ENCODE measurements at regions not wholly inside any gene's neighbourhood (a gene's known extent, or its start where the extent isn't known, plus 50 kb on each side); places are given as distances from the start of the nearest gene placed in this dataset.

DNA sequence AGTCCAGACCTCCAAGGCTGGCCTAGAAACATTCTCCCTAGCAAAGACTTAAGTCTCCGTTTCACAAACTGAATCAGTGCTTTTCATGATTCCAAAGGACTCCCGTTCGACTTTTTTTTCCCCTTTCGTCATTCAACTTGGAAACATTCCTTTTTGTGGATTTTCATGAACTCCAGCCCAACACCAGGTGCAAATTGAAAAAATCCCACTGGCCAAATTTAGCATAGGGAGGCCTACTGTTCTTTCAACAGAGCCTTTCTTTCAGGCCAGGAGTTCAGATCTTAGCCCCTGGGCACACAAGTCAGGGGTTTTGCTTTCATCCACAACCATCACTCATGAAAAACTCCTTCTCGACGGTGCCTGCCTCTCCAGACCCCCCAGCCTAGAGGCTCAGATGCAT is 285.3 kb downstream of the PIK3R1 start:
- Mint-ChIP-seq H3K36me3 (ENCODE audit: low read depth) (peaks cover 45% of the 10 kb centered on the region), H3K4me1 (no peaks in the 10 kb centered on the region), H3K4me3 (no peak overlapping the region), H3K9me3 (peaks cover 53% of the 10 kb centered on the region), H3K27me3 (ENCODE audit: insufficient read depth, low read depth, poor library complexity) (no peaks in the 10 kb centered on the region), H3K27ac (no peak overlapping the region)
- H3K4me1 ChIP-seq (ENCODE audit: insufficient read depth): no peaks in the 10 kb centered on the region
- no peak for DNase-seq (ENCODE audit: low spot score)
- H3K4me2 ChIP-seq: no peak overlapping the region
- 0 out of 2 replicates have a peak overlapping the region, but pooled peaks have one; percentile 56 for H2AFZ ChIP-seq
- H3K36me3 ChIP-seq (ENCODE audit: insufficient read depth): peaks cover 12% of the 10 kb centered on the region
- no peak overlapping the region for H3K4me3 ChIP-seq
- ATAC-seq: no peak
- no peak overlapping the region for H3K27ac ChIP-seq (ENCODE audit: low read depth)
- TF ChIP-seq, protein P1, sequence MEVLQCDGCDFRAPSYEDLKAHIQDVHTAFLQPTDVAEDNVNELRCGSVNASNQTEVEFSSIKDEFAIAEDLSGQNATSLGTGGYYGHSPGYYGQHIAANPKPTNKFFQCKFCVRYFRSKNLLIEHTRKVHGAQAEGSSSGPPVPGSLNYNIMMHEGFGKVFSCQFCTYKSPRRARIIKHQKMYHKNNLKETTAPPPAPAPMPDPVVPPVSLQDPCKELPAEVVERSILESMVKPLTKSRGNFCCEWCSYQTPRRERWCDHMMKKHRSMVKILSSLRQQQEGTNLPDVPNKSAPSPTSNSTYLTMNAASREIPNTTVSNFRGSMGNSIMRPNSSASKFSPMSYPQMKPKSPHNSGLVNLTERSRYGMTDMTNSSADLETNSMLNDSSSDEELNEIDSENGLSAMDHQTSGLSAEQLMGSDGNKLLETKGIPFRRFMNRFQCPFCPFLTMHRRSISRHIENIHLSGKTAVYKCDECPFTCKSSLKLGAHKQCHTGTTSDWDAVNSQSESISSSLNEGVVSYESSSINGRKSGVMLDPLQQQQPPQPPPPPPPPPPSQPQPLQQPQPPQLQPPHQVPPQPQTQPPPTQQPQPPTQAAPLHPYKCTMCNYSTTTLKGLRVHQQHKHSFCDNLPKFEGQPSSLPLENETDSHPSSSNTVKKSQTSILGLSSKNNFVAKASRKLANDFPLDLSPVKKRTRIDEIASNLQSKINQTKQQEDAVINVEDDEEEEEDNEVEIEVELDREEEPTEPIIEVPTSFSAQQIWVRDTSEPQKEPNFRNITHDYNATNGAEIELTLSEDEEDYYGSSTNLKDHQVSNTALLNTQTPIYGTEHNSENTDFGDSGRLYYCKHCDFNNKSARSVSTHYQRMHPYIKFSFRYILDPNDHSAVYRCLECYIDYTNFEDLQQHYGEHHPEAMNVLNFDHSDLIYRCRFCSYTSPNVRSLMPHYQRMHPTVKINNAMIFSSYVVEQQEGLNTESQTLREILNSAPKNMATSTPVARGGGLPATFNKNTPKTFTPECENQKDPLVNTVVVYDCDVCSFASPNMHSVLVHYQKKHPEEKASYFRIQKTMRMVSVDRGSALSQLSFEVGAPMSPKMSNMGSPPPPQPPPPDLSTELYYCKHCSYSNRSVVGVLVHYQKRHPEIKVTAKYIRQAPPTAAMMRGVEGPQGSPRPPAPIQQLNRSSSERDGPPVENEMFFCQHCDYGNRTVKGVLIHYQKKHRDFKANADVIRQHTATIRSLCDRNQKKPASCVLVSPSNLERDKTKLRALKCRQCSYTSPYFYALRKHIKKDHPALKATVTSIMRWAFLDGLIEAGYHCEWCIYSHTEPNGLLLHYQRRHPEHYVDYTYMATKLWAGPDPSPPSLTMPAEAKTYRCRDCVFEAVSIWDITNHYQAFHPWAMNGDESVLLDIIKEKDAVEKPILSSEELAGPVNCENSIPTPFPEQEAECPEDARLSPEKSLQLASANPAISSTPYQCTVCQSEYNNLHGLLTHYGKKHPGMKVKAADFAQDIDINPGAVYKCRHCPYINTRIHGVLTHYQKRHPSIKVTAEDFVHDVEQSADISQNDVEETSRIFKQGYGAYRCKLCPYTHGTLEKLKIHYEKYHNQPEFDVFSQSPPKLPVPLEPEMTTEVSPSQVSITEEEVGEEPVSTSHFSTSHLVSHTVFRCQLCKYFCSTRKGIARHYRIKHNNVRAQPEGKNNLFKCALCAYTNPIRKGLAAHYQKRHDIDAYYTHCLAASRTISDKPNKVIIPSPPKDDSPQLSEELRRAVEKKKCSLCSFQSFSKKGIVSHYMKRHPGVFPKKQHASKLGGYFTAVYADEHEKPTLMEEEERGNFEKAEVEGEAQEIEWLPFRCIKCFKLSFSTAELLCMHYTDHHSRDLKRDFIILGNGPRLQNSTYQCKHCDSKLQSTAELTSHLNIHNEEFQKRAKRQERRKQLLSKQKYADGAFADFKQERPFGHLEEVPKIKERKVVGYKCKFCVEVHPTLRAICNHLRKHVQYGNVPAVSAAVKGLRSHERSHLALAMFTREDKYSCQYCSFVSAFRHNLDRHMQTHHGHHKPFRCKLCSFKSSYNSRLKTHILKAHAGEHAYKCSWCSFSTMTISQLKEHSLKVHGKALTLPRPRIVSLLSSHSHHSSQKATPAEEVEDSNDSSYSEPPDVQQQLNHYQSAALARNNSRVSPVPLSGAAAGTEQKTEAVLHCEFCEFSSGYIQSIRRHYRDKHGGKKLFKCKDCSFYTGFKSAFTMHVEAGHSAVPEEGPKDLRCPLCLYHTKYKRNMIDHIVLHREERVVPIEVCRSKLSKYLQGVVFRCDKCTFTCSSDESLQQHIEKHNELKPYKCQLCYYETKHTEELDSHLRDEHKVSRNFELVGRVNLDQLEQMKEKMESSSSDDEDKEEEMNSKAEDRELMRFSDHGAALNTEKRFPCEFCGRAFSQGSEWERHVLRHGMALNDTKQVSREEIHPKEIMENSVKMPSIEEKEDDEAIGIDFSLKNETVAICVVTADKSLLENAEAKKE (CRISPR knock-in tag; IDR thresholded peaks at IDR 0.05): no peak
- TF ChIP-seq ZNF114 (CRISPR knock-in tag; IDR thresholded peaks at IDR 0.05) (no peak), EZH2phosphoT487 (IDR thresholded peaks at IDR 0.05; ENCODE audit: unreplicated experiment) (no peak), JUNB (IDR thresholded peaks at IDR 0.05; ENCODE audit: unreplicated experiment) (no peak), NANOG (IDR thresholded peaks at IDR 0.05; ENCODE audit: borderline replicate concordance) (no peak), ZNF331 (CRISPR knock-in tag; IDR thresholded peaks at IDR 0.05; ENCODE audit: low read depth) (no peak), POLR2AphosphoS5 (IDR thresholded peaks at IDR 0.05; ENCODE audit: low read depth) (no peak), EZH2 (IDR thresholded peaks at IDR 0.05; ENCODE audit: low read depth, unreplicated experiment) (no peak), CREB1 (CRISPR knock-in tag; IDR thresholded peaks at IDR 0.05; ENCODE audit: low read depth) (no peak), STAT1 (IDR thresholded peaks at IDR 0.05; ENCODE audit: unreplicated experiment) (no peak)
- TF ChIP-seq, protein P2, sequence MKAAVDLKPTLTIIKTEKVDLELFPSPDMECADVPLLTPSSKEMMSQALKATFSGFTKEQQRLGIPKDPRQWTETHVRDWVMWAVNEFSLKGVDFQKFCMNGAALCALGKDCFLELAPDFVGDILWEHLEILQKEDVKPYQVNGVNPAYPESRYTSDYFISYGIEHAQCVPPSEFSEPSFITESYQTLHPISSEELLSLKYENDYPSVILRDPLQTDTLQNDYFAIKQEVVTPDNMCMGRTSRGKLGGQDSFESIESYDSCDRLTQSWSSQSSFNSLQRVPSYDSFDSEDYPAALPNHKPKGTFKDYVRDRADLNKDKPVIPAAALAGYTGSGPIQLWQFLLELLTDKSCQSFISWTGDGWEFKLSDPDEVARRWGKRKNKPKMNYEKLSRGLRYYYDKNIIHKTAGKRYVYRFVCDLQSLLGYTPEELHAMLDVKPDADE (IDR thresholded peaks at IDR 0.05): no peak
- TF ChIP-seq, protein P3, sequence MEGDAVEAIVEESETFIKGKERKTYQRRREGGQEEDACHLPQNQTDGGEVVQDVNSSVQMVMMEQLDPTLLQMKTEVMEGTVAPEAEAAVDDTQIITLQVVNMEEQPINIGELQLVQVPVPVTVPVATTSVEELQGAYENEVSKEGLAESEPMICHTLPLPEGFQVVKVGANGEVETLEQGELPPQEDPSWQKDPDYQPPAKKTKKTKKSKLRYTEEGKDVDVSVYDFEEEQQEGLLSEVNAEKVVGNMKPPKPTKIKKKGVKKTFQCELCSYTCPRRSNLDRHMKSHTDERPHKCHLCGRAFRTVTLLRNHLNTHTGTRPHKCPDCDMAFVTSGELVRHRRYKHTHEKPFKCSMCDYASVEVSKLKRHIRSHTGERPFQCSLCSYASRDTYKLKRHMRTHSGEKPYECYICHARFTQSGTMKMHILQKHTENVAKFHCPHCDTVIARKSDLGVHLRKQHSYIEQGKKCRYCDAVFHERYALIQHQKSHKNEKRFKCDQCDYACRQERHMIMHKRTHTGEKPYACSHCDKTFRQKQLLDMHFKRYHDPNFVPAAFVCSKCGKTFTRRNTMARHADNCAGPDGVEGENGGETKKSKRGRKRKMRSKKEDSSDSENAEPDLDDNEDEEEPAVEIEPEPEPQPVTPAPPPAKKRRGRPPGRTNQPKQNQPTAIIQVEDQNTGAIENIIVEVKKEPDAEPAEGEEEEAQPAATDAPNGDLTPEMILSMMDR (conservative IDR thresholded peaks at IDR 0.05; ENCODE audit: low read depth in 2 of 2): no peak
- TF ChIP-seq, protein P4, sequence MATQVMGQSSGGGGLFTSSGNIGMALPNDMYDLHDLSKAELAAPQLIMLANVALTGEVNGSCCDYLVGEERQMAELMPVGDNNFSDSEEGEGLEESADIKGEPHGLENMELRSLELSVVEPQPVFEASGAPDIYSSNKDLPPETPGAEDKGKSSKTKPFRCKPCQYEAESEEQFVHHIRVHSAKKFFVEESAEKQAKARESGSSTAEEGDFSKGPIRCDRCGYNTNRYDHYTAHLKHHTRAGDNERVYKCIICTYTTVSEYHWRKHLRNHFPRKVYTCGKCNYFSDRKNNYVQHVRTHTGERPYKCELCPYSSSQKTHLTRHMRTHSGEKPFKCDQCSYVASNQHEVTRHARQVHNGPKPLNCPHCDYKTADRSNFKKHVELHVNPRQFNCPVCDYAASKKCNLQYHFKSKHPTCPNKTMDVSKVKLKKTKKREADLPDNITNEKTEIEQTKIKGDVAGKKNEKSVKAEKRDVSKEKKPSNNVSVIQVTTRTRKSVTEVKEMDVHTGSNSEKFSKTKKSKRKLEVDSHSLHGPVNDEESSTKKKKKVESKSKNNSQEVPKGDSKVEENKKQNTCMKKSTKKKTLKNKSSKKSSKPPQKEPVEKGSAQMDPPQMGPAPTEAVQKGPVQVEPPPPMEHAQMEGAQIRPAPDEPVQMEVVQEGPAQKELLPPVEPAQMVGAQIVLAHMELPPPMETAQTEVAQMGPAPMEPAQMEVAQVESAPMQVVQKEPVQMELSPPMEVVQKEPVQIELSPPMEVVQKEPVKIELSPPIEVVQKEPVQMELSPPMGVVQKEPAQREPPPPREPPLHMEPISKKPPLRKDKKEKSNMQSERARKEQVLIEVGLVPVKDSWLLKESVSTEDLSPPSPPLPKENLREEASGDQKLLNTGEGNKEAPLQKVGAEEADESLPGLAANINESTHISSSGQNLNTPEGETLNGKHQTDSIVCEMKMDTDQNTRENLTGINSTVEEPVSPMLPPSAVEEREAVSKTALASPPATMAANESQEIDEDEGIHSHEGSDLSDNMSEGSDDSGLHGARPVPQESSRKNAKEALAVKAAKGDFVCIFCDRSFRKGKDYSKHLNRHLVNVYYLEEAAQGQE (IDR thresholded peaks at IDR 0.05; ENCODE audit: unreplicated experiment): no peak
- H3K9me2 ChIP-seq (ENCODE audit: insufficient read depth): peaks cover 22% of the 10 kb centered on the region
- no peaks in the 10 kb centered on the region for H3F3A ChIP-seq (replicated peaks; ENCODE audit: low read depth)
- H3K79me2 ChIP-seq (replicated peaks; ENCODE audit: insufficient read depth): no peaks in the 10 kb centered on the region
- H4K20me1 ChIP-seq (replicated peaks; ENCODE audit: insufficient read depth): no peaks in the 10 kb centered on the region
- no peaks in the 10 kb centered on the region for H3K27me3 ChIP-seq (ENCODE audit: insufficient read depth)

All from GM23338 (cell line).